Activated naive CD8-positive, alpha-beta T cell treated with anti-CD3 and anti-CD28 coated beads, Interleukin-2, amount 10 ng/mL, durations not matched to agents 7 days and 5 days (primary cell): ENCODE measurements at regions not wholly inside any gene's neighbourhood (a gene's known extent, or its start where the extent isn't known, plus 50 kb on each side); places are given as distances from the start of the nearest gene placed in this dataset.
"Not testable (repeated sequence)": the region's sequence is repeated elsewhere in the genome, so short reads cannot be mapped to it uniquely, and the experiment has no call there.

Experiments used
- ATAC-seq: fragments of 150-1000 bp; cut with Tn5 transposase; one replicate; pipeline ENCODE4 v1.10.0; 2021; ENCODE audit warnings: low read depth, moderate library complexity
- POLR2A ChIA-PET: fragments of 350-600 bp; sonication (Branson Sonifier 250); formaldehyde crosslinking; loops from one replicate; lab custom pipeline; 2021; ENCODE audit warnings: antibody characterized with exemption; lab: Charles Lee
- DNase-seq: peaks from one replicate; pipeline ENCODE4 v3.0.0; 2021
- H3K27ac Mint-ChIP-seq: one replicate; pipeline ENCODE4 v1.8.0; 2022; ENCODE audit warnings: mild to moderate bottlenecking, mixed read lengths
- H3K27me3 Mint-ChIP-seq: one replicate; pipeline ENCODE4 v1.8.0; 2022; ENCODE audit warnings: mild to moderate bottlenecking, moderate library complexity, mixed read lengths
- H3K36me3 Mint-ChIP-seq: one replicate; pipeline ENCODE4 v1.8.0; 2021; ENCODE audit warnings: mild to moderate bottlenecking, mixed read lengths
- H3K4me1 Mint-ChIP-seq: one replicate; pipeline ENCODE4 v1.8.0; 2021; ENCODE audit warnings: mixed read lengths
- H3K4me3 Mint-ChIP-seq: one replicate; pipeline ENCODE4 v1.8.0; 2022; ENCODE audit warnings: mild to moderate bottlenecking, moderate library complexity, mixed read lengths
- H3K9me3 Mint-ChIP-seq: one replicate; pipeline ENCODE4 v1.8.0; 2021; ENCODE audit warnings: mixed read lengths

DNA sequence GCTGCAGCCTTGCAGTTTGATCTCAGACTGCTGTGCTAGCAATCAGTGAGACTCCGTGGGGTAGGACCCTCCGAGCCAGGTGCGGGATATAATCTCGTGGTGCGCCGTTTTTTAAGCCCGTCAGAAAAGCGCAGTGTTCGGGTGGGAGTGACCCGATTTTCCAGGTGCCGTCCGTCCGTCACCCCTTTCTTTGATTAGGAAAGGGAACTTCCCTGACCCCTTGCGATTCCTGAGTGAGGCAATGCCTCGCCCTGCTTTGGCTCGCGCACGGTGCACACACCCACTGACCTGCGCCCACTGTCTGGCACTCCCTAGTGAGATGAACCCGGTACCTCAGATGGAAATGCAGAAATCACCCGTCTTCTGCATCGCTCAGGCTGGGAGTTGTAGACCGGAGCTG lies 203.2 kb downstream of the SNCAIP start:
- ATAC-seq, H3K9me3 Mint-ChIP-seq, H3K4me3 Mint-ChIP-seq: not testable (repeated sequence)

DNA sequence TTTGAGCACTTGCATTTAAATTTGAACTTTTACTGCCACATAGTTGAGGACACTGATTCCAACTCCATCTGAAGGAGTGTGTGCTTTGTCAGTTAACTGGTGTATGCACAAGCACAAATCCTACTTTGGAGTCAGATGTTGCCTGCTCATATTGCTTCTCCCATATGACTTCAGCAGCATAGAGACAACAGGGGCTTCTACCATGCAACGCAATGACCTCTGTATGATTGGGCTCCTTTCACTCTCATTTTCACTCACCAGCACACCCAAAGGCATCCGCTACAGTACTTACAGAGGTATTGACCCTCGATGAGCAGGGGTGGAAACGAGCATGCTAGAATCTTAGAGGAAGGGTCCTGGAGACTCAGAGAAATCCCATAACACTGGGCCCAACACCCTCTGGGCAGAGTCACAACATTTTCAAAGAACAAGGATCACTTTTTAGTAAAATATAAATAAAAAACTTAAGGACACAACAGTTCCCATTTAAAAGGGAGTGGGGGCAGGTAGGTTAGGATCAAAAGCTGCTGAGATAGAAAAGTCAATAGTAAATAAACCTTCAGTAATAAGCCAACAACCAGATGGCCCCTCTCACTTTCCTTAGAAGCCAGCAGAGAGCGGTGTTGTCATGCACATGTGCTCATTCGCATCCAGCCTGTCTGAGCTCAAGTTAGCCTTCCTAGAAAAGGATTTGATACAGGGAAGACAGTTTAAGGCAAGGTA lies 203.8 kb downstream of the SNCAIP start:
- Mint-ChIP-seq H3K36me3 (no peaks in the 10 kb centered on the region), H3K27ac (no peak overlapping the region), H3K9me3 (no peaks in the 10 kb centered on the region), H3K4me1 (no peaks in the 10 kb centered on the region), H3K27me3 (no peaks in the 10 kb centered on the region), H3K4me3 (no peak overlapping the region)
- no peak for DNase-seq
- ATAC-seq: no peak
- POLR2A ChIA-PET: no interaction called here

More for the DNA sequence above, 203.2 kb downstream of the SNCAIP start:
- H3K36me3 Mint-ChIP-seq, H3K4me1 Mint-ChIP-seq, H3K27me3 Mint-ChIP-seq, DNase-seq, H3K27ac Mint-ChIP-seq, POLR2A ChIA-PET: not testable (repeated sequence)

DNA sequence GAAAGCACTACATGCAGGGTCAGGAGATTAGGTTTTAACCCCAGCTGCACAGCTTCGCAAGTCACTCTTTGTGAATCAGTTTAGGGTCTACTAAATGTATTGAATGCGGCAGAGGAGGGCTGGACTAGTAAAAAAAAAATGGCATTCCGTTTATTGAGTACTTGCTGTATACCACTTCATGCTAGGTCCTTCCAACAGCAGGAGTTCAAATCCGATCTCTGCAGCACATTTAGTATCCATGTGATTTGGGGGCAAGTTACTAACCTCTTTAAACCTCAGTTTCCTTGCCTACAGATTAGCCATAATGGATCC lies 204.4 kb downstream of the SNCAIP start:
- ATAC-seq (no peak), DNase-seq (no peak)
- Mint-ChIP-seq H3K4me3 (no peak overlapping the region), H3K4me1 (no peaks in the 10 kb centered on the region), H3K27ac (no peak overlapping the region), H3K27me3 (no peaks in the 10 kb centered on the region), H3K36me3 (no peaks in the 10 kb centered on the region), H3K9me3 (no peaks in the 10 kb centered on the region)
- POLR2A ChIA-PET: no interaction called here

GRCh38 chr5:122517091-122517490 lies 205.1 kb downstream of the SNCAIP start:
- Mint-ChIP-seq H3K4me3 (no peak overlapping the region), H3K9me3 (no peaks in the 10 kb centered on the region), H3K36me3 (no peaks in the 10 kb centered on the region), H3K27me3 (no peaks in the 10 kb centered on the region), H3K4me1 (no peaks in the 10 kb centered on the region), H3K27ac (no peak overlapping the region)
- POLR2A ChIA-PET: no interaction called here
- DNase-seq: no peak
- no peak for ATAC-seq

DNA sequence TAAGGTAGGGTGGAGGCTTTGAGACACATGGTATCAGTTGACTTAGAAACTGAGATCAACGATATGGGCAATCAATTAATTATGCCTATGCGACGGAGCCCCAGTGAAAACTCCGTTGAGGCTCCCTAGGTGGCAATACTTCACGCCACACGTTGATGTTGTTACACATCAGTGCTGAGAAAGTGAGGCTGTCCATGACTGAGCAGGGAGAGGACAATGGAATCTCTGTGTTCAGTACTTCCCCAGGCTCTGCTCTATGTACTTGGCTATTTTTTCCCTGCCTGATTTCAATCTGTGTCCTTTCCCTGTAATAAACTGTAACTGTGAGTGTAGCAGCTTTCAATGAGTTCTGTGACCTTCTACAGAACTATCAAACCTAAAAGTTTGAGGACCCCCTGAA lies 211.7 kb downstream of the SNCAIP start:
- ATAC-seq (no peak), DNase-seq (no peak)
- H3K36me3 Mint-ChIP-seq: no peaks in the 10 kb centered on the region
- H3K27me3 Mint-ChIP-seq: peaks cover 2% of the 10 kb centered on the region
- H3K9me3 Mint-ChIP-seq: no peaks in the 10 kb centered on the region
- no peak overlapping the region for H3K4me3 Mint-ChIP-seq
- POLR2A ChIA-PET: no interaction called here
- no peak overlapping the region for H3K27ac Mint-ChIP-seq
- H3K4me1 Mint-ChIP-seq: no peaks in the 10 kb centered on the region

DNA sequence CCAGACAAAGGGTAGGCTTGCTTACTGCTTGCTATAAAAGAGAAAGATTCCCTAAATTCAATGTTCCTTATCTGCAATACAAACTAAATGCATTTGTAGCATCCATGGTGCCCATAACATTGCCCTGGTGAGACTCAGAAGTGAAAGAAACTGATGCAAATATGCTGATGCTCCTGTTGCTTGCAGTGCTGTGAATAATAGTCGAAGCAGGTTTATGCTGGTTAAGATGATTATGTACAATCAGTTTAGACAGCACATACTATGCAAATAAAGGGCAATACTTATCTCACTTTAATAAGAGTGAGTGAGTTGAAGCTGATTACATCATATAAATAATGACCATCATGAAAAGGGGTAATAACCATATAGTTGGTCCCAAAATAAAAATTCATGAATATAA lies 215.5 kb downstream of the SNCAIP start:
- H3K4me3 Mint-ChIP-seq: no peak overlapping the region
- ATAC-seq: no peak
- no peak overlapping the region for H3K27ac Mint-ChIP-seq
- no peak for DNase-seq
- POLR2A ChIA-PET: no interaction called here
- no peaks in the 10 kb centered on the region for H3K9me3 Mint-ChIP-seq
- no peaks in the 10 kb centered on the region for H3K36me3 Mint-ChIP-seq
- H3K4me1 Mint-ChIP-seq: no peaks in the 10 kb centered on the region
- peaks cover 5% of the 10 kb centered on the region for H3K27me3 Mint-ChIP-seq

GRCh38 chr5:122532035-122532434 lies 220.0 kb downstream of the SNCAIP start:
- Mint-ChIP-seq H3K27me3 (peaks cover 4% of the 10 kb centered on the region), H3K27ac (no peak overlapping the region), H3K4me3 (no peak overlapping the region), H3K9me3 (no peaks in the 10 kb centered on the region), H3K4me1 (no peaks in the 10 kb centered on the region), H3K36me3 (no peaks in the 10 kb centered on the region)
- DNase-seq (no peak), ATAC-seq (no peak)
- POLR2A ChIA-PET: no interaction called here

DNA sequence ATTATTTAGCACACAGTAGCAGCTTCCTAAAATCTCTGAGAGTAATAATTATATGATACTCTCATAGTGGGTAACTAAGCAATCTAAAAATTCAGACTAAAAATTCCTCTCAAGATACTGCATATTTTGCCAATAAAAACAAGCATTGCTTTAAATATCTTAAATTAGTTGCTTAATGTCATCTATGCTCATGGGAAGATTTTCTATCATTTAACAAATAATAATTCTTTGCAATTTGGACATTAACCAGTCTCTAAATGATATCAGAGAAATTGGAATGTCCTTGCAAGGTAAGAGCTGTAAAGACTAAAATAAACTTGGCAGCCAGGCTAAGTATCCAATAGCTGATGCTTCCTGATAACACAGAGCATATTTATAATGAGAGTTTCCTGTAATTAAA lies 221.8 kb downstream of the SNCAIP start:
- Mint-ChIP-seq H3K36me3 (no peaks in the 10 kb centered on the region), H3K9me3 (no peaks in the 10 kb centered on the region), H3K4me1 (no peaks in the 10 kb centered on the region), H3K27me3 (peaks cover 3% of the 10 kb centered on the region), H3K27ac (no peak overlapping the region), H3K4me3 (no peak overlapping the region)
- ATAC-seq (no peak), DNase-seq (no peak)
- POLR2A ChIA-PET: no interaction called here

- Mint-ChIP-seq H3K27ac (no peak overlapping the region), H3K36me3 (no peaks in the 10 kb centered on the region), H3K4me3 (no peak overlapping the region), H3K9me3 (no peaks in the 10 kb centered on the region), H3K4me1 (no peaks in the 10 kb centered on the region), H3K27me3 (peaks cover 3% of the 10 kb centered on the region)
- POLR2A ChIA-PET: no interaction called here
- DNase-seq: no peak
- no peak for ATAC-seq
These were observed 222.8 kb downstream of the SNCAIP start for GRCh38 chr5:122534829-122535228.

GRCh38 chr5:122541388-122541787 lies 229.4 kb downstream of the SNCAIP start:
- H3K27me3 Mint-ChIP-seq: no peaks in the 10 kb centered on the region
- DNase-seq (no peak), ATAC-seq (no peak)
- H3K27ac Mint-ChIP-seq: no peak overlapping the region
- POLR2A ChIA-PET: no interaction called here
- H3K9me3 Mint-ChIP-seq: no peaks in the 10 kb centered on the region
- no peaks in the 10 kb centered on the region for H3K4me1 Mint-ChIP-seq
- H3K36me3 Mint-ChIP-seq: no peaks in the 10 kb centered on the region
- H3K4me3 Mint-ChIP-seq: no peak overlapping the region

DNA sequence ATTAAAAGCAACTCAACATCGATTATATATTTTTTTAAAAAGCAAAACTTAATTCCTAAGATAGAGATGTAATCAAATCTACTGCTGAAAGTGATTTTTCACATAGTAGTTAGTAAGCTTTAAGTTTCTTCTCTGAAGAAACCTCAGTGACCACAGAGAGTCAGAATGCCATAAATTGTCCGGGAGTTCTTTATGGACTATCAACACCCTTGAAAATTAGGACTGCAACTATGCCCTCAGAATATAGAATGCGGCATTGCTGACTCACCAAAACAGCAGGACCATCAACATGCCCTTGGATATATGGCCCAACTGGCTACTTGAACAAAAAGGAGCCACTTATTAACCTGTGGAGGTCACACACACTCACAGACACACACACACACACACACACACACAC lies 228.9 kb upstream of the SNX2 start:
- ATAC-seq: no peak

DNA sequence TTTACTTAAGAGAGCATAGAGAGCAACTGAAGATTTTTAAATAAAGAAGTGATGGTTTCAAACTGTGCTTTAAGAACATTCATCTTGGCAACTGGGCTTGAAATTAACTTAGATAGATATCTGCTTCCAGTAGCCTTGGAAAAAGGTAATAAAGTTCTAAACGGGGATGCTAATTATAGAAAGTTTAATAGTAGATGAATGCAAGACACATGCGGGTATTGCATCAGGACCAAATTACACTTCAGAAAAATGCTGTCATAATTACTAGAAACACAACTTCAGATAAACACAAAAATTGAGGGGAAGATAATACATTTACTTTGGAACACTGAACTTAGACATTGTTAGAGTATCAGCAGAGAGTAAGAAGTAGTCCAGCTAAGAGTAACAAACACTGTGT lies 227.7 kb upstream of the SNX2 start:
- Mint-ChIP-seq H3K27me3 (no peaks in the 10 kb centered on the region), H3K27ac (no peak overlapping the region), H3K4me1 (no peaks in the 10 kb centered on the region), H3K36me3 (no peaks in the 10 kb centered on the region), H3K9me3 (peaks cover 4% of the 10 kb centered on the region), H3K4me3 (no peak overlapping the region)
- ATAC-seq (no peak), DNase-seq (no peak)
- POLR2A ChIA-PET: no interaction called here

More for the DNA sequence above, 228.9 kb upstream of the SNX2 start:
- H3K36me3 Mint-ChIP-seq: no peaks in the 10 kb centered on the region
- H3K27ac Mint-ChIP-seq: no peak overlapping the region
- H3K4me1 Mint-ChIP-seq: no peaks in the 10 kb centered on the region
- no peak for DNase-seq
- peaks cover 4% of the 10 kb centered on the region for H3K9me3 Mint-ChIP-seq
- H3K4me3 Mint-ChIP-seq: no peak overlapping the region
- H3K27me3 Mint-ChIP-seq: no peaks in the 10 kb centered on the region
- POLR2A ChIA-PET: no interaction called here

- Mint-ChIP-seq H3K9me3 (peaks cover 4% of the 10 kb centered on the region), H3K27me3 (no peaks in the 10 kb centered on the region), H3K36me3 (no peaks in the 10 kb centered on the region), H3K4me3 (no peak overlapping the region), H3K27ac (no peak overlapping the region), H3K4me1 (no peaks in the 10 kb centered on the region)
- ATAC-seq (no peak), DNase-seq (no peak)
- POLR2A ChIA-PET: no interaction called here
These were observed 227.2 kb upstream of the SNX2 start for GRCh38 chr5:122547669-122548068.

DNA sequence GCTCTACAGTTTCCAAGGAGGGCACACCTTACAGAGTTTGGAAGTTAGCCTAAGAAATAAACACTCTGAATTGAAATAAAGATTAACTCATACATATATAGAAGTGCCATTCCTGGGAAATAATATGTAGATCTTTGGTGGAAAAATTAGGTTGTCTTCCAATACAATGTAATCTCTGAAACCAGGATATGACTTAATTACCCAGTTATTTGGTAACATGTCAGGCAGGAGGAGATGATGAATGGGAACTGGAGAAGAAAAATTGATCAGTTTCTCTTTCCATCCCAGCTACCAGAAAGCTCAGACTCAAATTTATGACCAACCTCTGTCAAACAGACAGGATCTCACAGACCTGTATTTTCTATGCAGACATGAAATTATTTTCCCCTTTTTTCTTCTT lies 215.2 kb upstream of the SNX2 start:
- H3K4me1 Mint-ChIP-seq: no peaks in the 10 kb centered on the region
- no peak overlapping the region for H3K4me3 Mint-ChIP-seq
- no peak for ATAC-seq

GRCh38 chr5:122561209-122561608 lies 213.7 kb upstream of the SNX2 start:
- Mint-ChIP-seq H3K36me3 (no peaks in the 10 kb centered on the region), H3K9me3 (no peaks in the 10 kb centered on the region), H3K4me1 (no peaks in the 10 kb centered on the region), H3K27me3 (no peaks in the 10 kb centered on the region), H3K4me3 (no peak overlapping the region), H3K27ac (no peak overlapping the region)
- POLR2A ChIA-PET: no interaction called here
- DNase-seq (no peak), ATAC-seq (no peak)

More for the DNA sequence above, 215.2 kb upstream of the SNX2 start:
- no peak for DNase-seq
- Mint-ChIP-seq H3K36me3 (no peaks in the 10 kb centered on the region), H3K27ac (no peak overlapping the region), H3K27me3 (no peaks in the 10 kb centered on the region), H3K9me3 (no peaks in the 10 kb centered on the region)
- POLR2A ChIA-PET: no interaction called here
